BLaER1 (cell line): ENCODE measurements at regions not wholly inside any gene's neighbourhood (a gene's known extent, or its start where the extent isn't known, plus 50 kb on each side); places are given as distances from the start of the nearest gene placed in this dataset.
A peak's percentile ranks its signal among the peaks of the same experiment; 100 is the strongest.

Source experiments
- H3K27ac ChIP-seq: shearing (Covaris generic); formaldehyde crosslinking; 2 replicates; pipeline ENCODE4 v1.8.1; 2022
- H3K27me3 ChIP-seq: shearing (Covaris generic); formaldehyde crosslinking; 2 replicates; pipeline ENCODE4 v1.8.1; 2022
- H3K36me3 ChIP-seq: shearing (Covaris generic); formaldehyde crosslinking; 2 replicates; pipeline ENCODE4 v1.8.1; 2022
- H3K4me1 ChIP-seq: shearing (Covaris generic); formaldehyde crosslinking; 2 replicates; pipeline ENCODE4 v1.8.1; 2022
- H3K4me2 ChIP-seq: shearing (Covaris generic); formaldehyde crosslinking; 2 replicates; pipeline ENCODE4 v1.8.1; 2022
- H3K4me3 ChIP-seq: shearing (Covaris generic); formaldehyde crosslinking; 2 replicates; pipeline ENCODE4 v1.8.1; 2022
- H3K9ac ChIP-seq: shearing (Covaris generic); formaldehyde crosslinking; 2 replicates; pipeline ENCODE4 v1.8.1; 2022
- H3K9me3 ChIP-seq: shearing (Covaris generic); formaldehyde crosslinking; 2 replicates; pipeline ENCODE4 v1.8.1; 2022
- H4K20me1 ChIP-seq: shearing (Covaris generic); formaldehyde crosslinking; 2 replicates; pipeline ENCODE4 v1.8.1; 2022
- Cebpa-rat ChIP-seq: shearing (Covaris generic); IDR thresholded peaks from 2 replicates; pipeline ENCODE4 v1.8.1; 2022

- Histone ChIP-seq H4K20me1 (no peaks in the 10 kb centered on the region), H3K9ac (no peak overlapping the region), H3K9me3 (no peaks in the 10 kb centered on the region), H3K27ac (no peak overlapping the region), H3K27me3 (no peaks in the 10 kb centered on the region), H3K36me3 (no peaks in the 10 kb centered on the region), H3K4me2 (no peak overlapping the region), H3K4me1 (peaks cover 18% of the 10 kb centered on the region), H3K4me3 (no peak overlapping the region)
- no peak for TF ChIP-seq Cebpa-rat
These were observed 179.9 kb upstream of the NPVF start for GRCh38 chr7:25408012-25408687.

GRCh38 chr7:25408876-25409275, 180.6 kb upstream of the NPVF start:
- Histone ChIP-seq H3K27me3 (no peaks in the 10 kb centered on the region), H3K4me1 (peaks cover 18% of the 10 kb centered on the region), H3K4me3 (no peak overlapping the region), H3K9ac (no peak overlapping the region), H3K4me2 (no peak overlapping the region), H4K20me1 (no peaks in the 10 kb centered on the region), H3K9me3 (no peaks in the 10 kb centered on the region), H3K27ac (no peak overlapping the region), H3K36me3 (no peaks in the 10 kb centered on the region)
- no peak for TF ChIP-seq Cebpa-rat

GRCh38 chr7:25409897-25410636, 181.8 kb upstream of the NPVF start:
- H3K27me3 ChIP-seq, result no peaks in the 10 kb centered on the region
- peak overlapping the region; percentile 65 for H3K4me2 ChIP-seq
- H3K4me1 ChIP-seq, result peaks cover 18% of the 10 kb centered on the region
- H3K4me3 ChIP-seq, result no peak overlapping the region
- no peak overlapping the region for H3K9ac ChIP-seq
- H3K9me3 ChIP-seq, result no peaks in the 10 kb centered on the region
- H3K27ac ChIP-seq, result no peak overlapping the region
- H3K36me3 ChIP-seq, result no peaks in the 10 kb centered on the region
- H4K20me1 ChIP-seq, result no peaks in the 10 kb centered on the region
- TF ChIP-seq Cebpa-rat, result no peak

GRCh38 chr7:25420771-25421170, 192.5 kb upstream of the NPVF start:
- Histone ChIP-seq H3K36me3 (no peaks in the 10 kb centered on the region), H3K9ac (no peak overlapping the region), H3K27ac (no peak overlapping the region), H3K4me3 (no peak overlapping the region), H3K9me3 (no peaks in the 10 kb centered on the region), H3K4me1 (no peaks in the 10 kb centered on the region), H3K27me3 (no peaks in the 10 kb centered on the region), H4K20me1 (no peaks in the 10 kb centered on the region), H3K4me2 (no peak overlapping the region)
- TF ChIP-seq Cebpa-rat, result no peak

- no peaks in the 10 kb centered on the region for H3K27me3 ChIP-seq
- no peak overlapping the region for H3K4me2 ChIP-seq
- no peak overlapping the region for H3K27ac ChIP-seq
- H3K9ac ChIP-seq, result no peak overlapping the region
- no peaks in the 10 kb centered on the region for H3K9me3 ChIP-seq
- no peaks in the 10 kb centered on the region for H4K20me1 ChIP-seq
- no peak for TF ChIP-seq Cebpa-rat
- no peak overlapping the region for H3K4me3 ChIP-seq
- no peaks in the 10 kb centered on the region for H3K36me3 ChIP-seq
- H3K4me1 ChIP-seq, result peaks cover 6% of the 10 kb centered on the region; the same call in 1 of the 2 replicates
These were observed 195.8 kb upstream of the NPVF start for GRCh38 chr7:25424113-25424512.

GRCh38 chr7:25424855-25425254, 196.6 kb upstream of the NPVF start:
- no peaks in the 10 kb centered on the region for H3K36me3 ChIP-seq
- H3K27me3 ChIP-seq, result no peaks in the 10 kb centered on the region
- TF ChIP-seq Cebpa-rat, result no peak
- H3K4me3 ChIP-seq, result no peak overlapping the region
- peaks cover 6% of the 10 kb centered on the region; the same call in 1 of the 2 replicates for H3K4me1 ChIP-seq
- H4K20me1 ChIP-seq, result no peaks in the 10 kb centered on the region
- H3K9me3 ChIP-seq, result no peaks in the 10 kb centered on the region
- H3K27ac ChIP-seq, result no peak overlapping the region
- no peak overlapping the region for H3K4me2 ChIP-seq
- H3K9ac ChIP-seq, result no peak overlapping the region

- Histone ChIP-seq H3K9me3 (no peaks in the 10 kb centered on the region), H3K4me3 (no peak overlapping the region), H3K36me3 (no peaks in the 10 kb centered on the region), H4K20me1 (no peaks in the 10 kb centered on the region), H3K4me1 (peaks cover 6% of the 10 kb centered on the region; the same call in 1 of the 2 replicates), H3K27me3 (no peaks in the 10 kb centered on the region), H3K9ac (no peak overlapping the region), H3K27ac (no peak overlapping the region), H3K4me2 (no peak overlapping the region)
- TF ChIP-seq Cebpa-rat, result no peak
These were observed 199.4 kb upstream of the NPVF start for GRCh38 chr7:25427721-25428120.

GRCh38 chr7:25429731-25430130, 201.4 kb upstream of the NPVF start:
- Histone ChIP-seq H3K9me3 (no peaks in the 10 kb centered on the region), H3K4me3 (no peak overlapping the region), H3K9ac (no peak overlapping the region), H3K4me2 (no peak overlapping the region), H3K27me3 (no peaks in the 10 kb centered on the region), H3K27ac (no peak overlapping the region), H3K36me3 (no peaks in the 10 kb centered on the region), H3K4me1 (peaks cover 6% of the 10 kb centered on the region; the same call in 1 of the 2 replicates), H4K20me1 (no peaks in the 10 kb centered on the region)
- no peak for TF ChIP-seq Cebpa-rat

GRCh38 chr7:25430200-25430931, 202.1 kb upstream of the NPVF start:
- Histone ChIP-seq H3K4me2 (no peak overlapping the region), H3K9ac (no peak overlapping the region), H3K36me3 (no peaks in the 10 kb centered on the region), H3K9me3 (no peaks in the 10 kb centered on the region), H3K4me1 (peaks cover 6% of the 10 kb centered on the region; the same call in 1 of the 2 replicates), H3K4me3 (no peak overlapping the region), H4K20me1 (no peaks in the 10 kb centered on the region), H3K27ac (no peak overlapping the region), H3K27me3 (no peaks in the 10 kb centered on the region)
- no peak for TF ChIP-seq Cebpa-rat

- Histone ChIP-seq H3K27me3 (no peaks in the 10 kb centered on the region), H3K36me3 (no peaks in the 10 kb centered on the region), H3K4me3 (no peak overlapping the region), H3K27ac (no peak overlapping the region), H3K9ac (no peak overlapping the region), H3K4me2 (no peak overlapping the region), H3K4me1 (peaks cover 6% of the 10 kb centered on the region; the same call in 1 of the 2 replicates), H4K20me1 (no peaks in the 10 kb centered on the region), H3K9me3 (no peaks in the 10 kb centered on the region)
- no peak for TF ChIP-seq Cebpa-rat
These were observed 203.7 kb upstream of the NPVF start for GRCh38 chr7:25431956-25432450.
